ENCODE measurements at regions not wholly inside any gene's neighbourhood (a gene's known extent, or its start where the extent isn't known, plus 50 kb on each side); places are given as distances from the start of the nearest gene placed in this dataset.

DNA sequence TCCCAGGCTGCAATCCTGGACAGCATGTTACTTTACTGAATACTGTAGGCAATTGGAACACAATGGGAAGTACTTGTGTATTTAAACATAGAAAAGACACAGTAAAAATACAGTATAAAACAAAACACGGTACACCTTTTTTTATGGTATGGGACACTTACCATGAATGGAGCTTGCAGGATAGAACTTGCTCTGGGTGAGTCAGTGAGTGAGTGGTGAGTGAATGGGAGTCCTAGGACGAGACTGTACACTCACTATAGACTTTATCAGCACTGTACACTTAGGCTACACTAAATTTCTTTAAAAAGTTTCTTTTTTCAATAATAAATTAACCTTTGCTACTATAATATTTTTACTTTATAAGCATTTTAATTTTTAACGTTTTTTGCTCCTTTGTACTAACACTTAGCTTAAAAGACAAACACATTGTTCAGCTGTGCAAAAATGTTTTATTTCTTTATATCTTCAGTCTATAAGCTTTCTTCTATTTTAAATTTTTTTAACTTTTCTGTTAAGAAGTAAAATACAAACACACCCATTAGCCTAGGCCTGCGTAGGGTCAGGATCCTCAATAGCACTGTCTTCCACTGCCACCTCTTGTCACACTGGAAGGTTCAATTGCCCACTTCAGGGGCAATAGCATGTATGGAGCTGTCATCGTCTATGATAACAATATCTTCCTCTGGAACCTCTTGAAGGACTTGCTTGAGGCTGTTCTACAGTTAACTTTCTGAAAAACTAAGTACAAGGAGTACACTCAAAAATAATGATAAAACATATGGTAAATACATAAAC is 293.5 kb upstream of the FSTL5 start:
- TF ChIP-seq POLR2A (IDR thresholded peaks at IDR 0.05; ENCODE audit: low read depth, low read length) = no peak
- no peak for FAIRE-seq
- DNase-seq (ENCODE audit: insufficient read length, low spot score) = no peak

DNA sequence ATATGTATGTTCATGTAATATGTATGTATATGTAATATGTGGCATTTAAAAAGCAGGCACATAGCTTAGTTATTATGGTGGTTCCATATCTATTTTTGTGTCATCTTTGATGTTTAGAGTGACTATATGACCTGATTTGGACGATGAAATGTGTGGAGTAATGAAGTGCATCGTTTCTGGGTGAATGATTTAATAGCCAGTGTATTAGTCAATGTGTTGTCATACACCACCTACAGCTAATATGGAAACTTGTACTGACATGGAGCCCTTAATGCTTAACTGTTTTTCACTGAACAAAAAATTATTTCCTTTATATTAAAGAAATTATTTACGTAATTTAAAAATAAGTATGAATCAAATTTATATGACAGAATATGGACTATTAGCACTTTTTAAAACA is 292.3 kb upstream of the FSTL5 start:
- no peak for FAIRE-seq
- no peak for TF ChIP-seq POLR2A (IDR thresholded peaks at IDR 0.05; ENCODE audit: low read depth, low read length)
- DNase-seq (ENCODE audit: insufficient read length, low spot score) = no peak

DNA sequence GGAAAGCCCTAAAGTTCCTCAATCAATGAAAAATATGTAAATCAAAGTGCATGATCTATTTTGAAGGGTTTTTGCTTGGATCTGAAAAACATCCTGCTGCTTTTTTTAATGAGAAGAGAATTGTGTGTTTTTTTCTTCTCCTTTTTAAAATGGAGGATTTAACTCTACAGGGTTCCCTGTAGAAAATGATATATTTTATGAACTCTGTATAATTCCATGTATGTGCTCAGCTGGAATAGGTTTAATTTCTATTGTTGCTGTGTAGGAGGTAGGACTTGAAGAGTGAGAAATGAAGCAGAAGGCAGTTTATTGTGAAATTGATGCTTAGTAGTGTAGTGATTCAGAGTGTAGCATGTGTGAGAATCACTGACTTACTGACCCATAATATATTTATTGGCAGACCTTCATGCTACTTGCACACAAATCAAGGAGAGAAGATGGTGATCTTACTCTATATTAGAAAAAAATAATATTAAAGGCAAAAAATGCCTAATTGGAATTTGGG is 286.8 kb upstream of the FSTL5 start:
- no peak for TF ChIP-seq POLR2A (IDR thresholded peaks at IDR 0.05; ENCODE audit: low read depth, low read length)
- DNase-seq (ENCODE audit: insufficient read length, low spot score) (no peak), FAIRE-seq (no peak)

DNA sequence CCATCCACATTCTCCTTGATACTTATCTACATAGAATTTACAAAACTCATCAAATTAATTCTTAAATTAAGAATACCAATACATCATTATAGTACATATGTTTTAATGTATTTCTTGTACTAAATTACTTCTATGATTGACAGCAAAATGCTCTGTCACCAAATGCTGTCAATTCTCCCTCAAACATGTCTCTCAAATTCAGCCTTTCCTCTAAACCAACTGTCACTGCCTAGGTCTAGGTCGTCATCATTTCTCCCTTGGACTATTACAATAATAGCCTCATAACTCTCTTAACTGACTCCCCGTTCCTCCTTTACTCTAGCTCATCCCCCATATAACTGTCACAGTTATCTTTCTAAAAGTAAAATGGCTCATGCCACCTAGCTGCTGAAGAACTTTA is 279.7 kb upstream of the FSTL5 start:
- TF ChIP-seq POLR2A (IDR thresholded peaks at IDR 0.05; ENCODE audit: low read depth, low read length) = no peak
- no peak for DNase-seq (ENCODE audit: insufficient read length, low spot score)
- FAIRE-seq = no peak

DNA sequence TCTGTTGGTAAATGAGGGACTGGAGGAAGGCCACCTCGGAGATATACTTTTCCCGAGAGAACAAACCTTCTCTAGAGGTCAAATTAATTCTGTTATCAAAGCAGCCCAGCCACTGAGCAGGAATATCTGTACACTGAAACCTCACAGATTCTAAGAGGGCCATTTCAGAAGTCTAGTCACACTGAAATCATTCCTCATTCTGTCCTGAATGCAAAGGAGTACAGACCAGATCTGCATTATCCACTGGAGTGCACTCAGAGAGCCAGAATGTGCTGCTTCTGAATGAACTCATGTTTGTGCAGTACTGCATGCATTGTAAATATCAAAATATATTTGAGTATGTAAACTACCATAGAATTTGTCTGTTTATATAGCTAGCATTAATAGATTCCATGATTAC is 278.3 kb upstream of the FSTL5 start:
- TF ChIP-seq POLR2A (IDR thresholded peaks at IDR 0.05; ENCODE audit: low read depth, low read length) = no peak
- FAIRE-seq (no peak), DNase-seq (ENCODE audit: insufficient read length, low spot score) (no peak)

DNA sequence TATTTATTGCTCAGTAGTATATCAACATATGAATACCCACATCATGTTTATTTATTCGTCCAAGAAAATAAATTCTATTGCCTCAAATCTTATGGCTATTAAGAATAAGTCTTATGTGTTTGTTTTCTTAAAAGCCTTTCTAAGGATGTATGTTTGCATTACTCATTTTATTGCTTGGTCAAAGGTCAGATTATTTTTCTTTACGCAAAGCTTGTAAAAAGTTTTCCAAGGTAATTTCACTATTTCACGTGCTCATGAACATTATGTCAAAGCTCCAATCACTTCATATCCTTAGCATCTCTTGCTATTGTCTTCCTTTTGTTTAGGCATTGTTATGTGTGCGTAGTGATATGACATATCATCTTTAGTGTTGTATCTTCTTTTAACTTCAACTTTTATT is 258.5 kb upstream of the FSTL5 start:
- no peak for DNase-seq (ENCODE audit: insufficient read length, low spot score)
- TF ChIP-seq POLR2A (IDR thresholded peaks at IDR 0.05; ENCODE audit: low read depth, low read length) = no peak
- no peak for FAIRE-seq

DNA sequence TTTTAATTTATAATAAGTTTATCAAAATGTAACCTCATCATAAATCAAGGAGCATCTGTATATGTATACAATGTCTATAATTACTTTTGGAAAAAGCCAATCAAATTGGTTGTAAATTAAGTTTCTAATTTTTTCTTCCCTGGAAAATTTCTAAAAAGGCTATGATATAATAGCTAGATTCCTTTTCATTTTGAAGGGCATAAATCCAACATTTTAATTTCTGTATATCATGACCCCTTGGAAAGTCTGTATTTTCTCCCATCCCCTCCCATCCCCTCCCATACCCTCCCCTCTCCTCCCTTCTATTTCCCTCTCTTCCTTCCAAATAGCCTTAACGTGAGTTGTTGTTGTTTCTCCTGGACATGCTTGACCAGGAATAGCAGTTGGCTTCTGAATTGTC is 247.1 kb upstream of the FSTL5 start:
- no peak for FAIRE-seq
- no peak for DNase-seq (ENCODE audit: insufficient read length, low spot score)
- no peak for TF ChIP-seq POLR2A (IDR thresholded peaks at IDR 0.05; ENCODE audit: low read depth, low read length)

DNA sequence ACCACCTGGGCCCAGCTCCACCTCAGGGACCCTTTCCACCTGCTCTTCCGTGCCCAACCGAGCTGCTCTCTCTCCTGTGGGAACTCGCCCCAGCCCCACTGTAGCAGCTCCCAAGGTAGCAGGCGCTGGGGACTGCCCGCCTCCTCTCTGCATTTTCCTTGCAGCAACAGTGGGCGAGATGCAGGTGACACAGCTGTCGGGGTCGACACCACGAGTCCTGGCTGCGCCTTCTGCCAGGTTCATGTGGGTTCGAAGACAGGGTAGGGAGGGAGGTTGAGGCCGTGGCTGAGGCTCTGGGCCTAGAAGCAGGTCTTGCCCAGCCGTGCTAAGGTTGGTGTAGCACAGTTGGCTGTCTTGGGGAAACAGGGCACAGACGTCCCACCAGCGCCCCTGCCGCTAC is 245.2 kb upstream of the FSTL5 start:
- no peak for TF ChIP-seq POLR2A (IDR thresholded peaks at IDR 0.05; ENCODE audit: low read depth, low read length)
- DNase-seq (ENCODE audit: insufficient read length, low spot score) (no peak), FAIRE-seq (no peak)

DNA sequence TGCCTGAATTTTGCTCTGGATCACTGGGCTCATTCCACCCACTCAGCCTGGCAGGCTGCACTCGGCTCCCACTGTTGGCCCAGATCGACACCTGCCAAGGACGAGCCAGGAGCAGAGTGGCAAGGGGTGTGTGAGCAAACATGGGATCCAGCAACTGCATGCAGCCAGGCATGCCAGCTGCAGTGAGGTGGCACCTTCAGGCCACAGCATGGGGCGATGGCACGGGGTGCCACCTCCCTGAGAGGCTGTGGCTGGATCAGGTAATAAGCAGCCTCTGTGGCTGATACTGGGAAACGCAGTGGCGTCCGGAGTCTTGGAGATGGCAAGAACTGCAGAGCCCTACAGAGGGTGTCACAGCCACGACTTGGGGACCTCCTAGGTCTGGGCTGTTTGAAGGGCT is 244.5 kb upstream of the FSTL5 start:
- FAIRE-seq (no peak), DNase-seq (ENCODE audit: insufficient read length, low spot score) (no peak)
- no peak for TF ChIP-seq POLR2A (IDR thresholded peaks at IDR 0.05; ENCODE audit: low read depth, low read length)

DNA sequence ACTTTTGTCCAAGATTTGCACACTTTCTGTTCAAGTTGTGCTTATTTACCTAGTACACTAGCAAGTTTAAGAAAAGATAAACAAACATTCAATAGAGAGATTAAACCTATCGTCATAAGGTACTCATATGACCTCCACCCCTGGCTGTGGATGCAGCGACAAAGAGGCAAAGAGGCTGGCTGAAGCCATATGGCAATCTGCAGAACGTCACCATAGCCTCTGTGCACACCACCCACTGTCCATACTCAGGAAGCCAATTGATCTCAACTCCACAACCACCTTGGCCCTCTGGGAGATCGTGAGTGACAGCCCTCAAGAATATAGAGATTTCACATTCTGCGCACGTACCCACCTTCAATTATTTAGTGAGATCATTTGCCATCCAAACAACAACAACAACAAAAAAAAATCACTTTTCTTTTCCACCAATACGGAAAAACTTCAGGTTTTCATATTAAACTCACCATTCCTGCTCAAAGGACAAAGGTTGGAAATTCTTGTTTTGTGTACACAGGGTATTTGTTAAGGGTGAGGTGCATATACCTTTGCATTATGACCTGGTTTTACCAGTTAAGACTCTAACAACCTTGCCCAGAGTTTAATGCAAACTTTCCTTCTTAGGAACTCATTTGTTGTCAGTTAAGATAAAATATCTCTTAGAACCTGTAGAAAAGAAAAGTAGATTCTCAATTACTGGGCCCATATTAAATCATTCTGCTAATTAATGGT is 243.0 kb upstream of the FSTL5 start:
- TF ChIP-seq POLR2A (IDR thresholded peaks at IDR 0.05; ENCODE audit: low read depth, low read length) = no peak
- FAIRE-seq = no peak

DNA sequence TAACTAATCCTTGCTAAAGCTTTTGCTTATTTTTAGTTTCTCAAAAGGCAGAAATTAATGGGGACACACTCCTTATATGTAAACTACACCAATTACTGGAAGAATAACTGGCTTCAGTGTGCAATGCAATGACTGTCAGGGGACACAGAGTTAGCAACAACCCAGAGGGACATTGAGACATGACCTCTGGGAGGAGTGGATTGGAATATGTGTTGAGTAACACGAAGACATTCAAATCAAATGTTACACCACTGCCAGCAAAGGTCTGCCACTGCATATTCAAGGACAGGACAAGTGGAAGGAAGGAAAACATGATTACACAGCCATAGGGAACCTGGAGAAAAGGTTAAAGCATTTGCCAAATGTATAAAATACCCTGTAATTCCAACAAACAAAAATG is 240.1 kb upstream of the FSTL5 start:
- no peak for TF ChIP-seq POLR2A (IDR thresholded peaks at IDR 0.05; ENCODE audit: low read depth, low read length)
- FAIRE-seq = no peak

More for the DNA sequence above, 243.0 kb upstream of the FSTL5 start:
- no peak for DNase-seq (ENCODE audit: insufficient read length, low spot score)

DNA sequence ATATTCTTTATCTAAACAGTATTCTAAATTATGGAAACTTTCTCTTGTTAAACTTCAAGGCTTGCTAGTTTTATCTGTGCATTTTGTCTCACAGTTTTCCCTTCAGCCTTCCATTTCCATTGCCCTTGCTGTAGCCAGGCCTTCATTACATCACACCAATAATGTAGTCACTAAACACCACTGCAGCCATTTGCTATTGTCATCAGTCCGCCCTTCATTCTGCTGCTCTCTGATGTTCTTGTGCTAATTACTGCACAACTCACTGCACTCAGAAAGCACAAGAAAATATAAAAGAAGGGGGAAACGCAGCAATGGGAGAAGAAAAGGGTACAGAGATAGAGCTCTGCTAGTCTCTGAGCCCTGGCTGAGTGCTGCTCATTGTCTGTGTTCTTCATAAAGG is 239.6 kb upstream of the FSTL5 start:
- FAIRE-seq (no peak), DNase-seq (ENCODE audit: insufficient read length, low spot score) (no peak)
- no peak for TF ChIP-seq POLR2A (IDR thresholded peaks at IDR 0.05; ENCODE audit: low read depth, low read length)

More for the DNA sequence above, 240.1 kb upstream of the FSTL5 start:
- no peak for DNase-seq (ENCODE audit: insufficient read length, low spot score)

DNA sequence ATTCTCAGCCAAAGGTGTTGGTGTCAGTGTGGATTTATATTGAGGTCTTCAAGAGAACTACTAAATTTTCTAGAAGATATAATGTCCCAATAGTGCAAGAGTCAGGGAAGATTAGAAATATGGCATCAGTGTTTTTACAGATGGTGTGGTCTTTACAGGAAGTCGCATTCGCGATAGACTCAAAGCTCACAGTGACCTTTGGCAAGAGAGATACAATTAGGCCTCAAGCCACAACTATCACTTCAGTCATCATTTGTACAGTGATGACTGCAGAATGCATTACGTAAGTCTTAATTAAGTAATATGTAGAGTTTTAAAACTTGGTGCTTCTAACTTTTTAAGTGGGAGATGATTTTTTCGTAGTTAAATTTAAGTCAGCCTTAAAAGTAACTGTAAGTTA is 237.2 kb upstream of the FSTL5 start:
- DNase-seq (ENCODE audit: insufficient read length, low spot score) = no peak
- TF ChIP-seq POLR2A (IDR thresholded peaks at IDR 0.05; ENCODE audit: low read depth, low read length) = no peak
- no peak for FAIRE-seq

DNA sequence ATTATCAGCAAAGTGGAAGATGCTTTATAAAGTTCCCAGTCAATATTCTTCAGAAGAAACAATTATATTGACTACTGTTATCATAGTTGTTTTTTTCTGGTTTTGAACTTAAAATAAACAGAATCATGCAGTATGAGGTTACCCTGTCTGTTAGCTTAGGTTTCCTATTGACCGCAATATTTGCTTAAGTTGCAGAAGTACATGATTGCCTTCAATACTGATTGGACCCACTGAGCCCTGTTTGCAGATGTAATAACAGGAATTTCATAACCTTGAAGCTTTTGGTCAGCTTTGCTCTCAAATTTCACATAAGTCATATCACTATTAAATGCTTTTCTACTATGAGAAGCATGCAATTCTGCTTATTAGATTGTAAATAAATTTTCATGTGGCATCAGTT is 229.1 kb upstream of the FSTL5 start:
- FAIRE-seq (no peak), DNase-seq (ENCODE audit: insufficient read length, low spot score) (no peak)
- TF ChIP-seq POLR2A (IDR thresholded peaks at IDR 0.05; ENCODE audit: low read depth, low read length) = no peak

DNA sequence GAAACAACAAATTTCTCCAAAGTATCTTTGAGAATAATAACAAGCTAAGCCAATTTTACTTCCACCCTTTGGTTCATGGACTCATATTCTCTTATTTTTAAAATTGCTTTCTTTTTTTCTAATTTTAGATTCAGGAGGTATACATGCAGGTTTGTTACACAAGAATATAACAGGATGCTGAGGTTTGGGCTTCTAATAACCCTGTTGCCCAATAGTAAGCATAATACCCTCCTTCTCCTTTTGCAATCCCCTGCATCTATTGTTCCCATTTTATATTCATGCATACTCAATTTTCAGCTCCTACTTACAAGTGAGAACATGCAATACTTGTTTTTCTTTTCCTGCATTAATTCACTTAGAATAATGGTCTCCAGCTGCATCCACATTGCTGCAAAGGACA is 202.3 kb upstream of the FSTL5 start:
- no peak for DNase-seq (ENCODE audit: insufficient read length, low spot score)
- TF ChIP-seq POLR2A (IDR thresholded peaks at IDR 0.05; ENCODE audit: low read depth, low read length) = no peak
- FAIRE-seq = no peak
